Nephron (organoid): ENCODE measurements at regions not wholly inside any gene's neighbourhood (a gene's known extent, or its start where the extent isn't known, plus 50 kb on each side); places are given as distances from the start of the nearest gene placed in this dataset.
"Not testable (repeated sequence)": the region's sequence is repeated elsewhere in the genome, so short reads cannot be mapped to it uniquely, and the experiment has no call there.

Experiments
- H3K27ac Mint-ChIP-seq, 3 experiments: 2 replicates each; pipeline ENCODE4 v1.8.0; 2020; ENCODE audit warnings: mixed read lengths in 3 of 3, mild to moderate bottlenecking in 2 of 3, moderate library complexity in 1 of 3
- H3K27me3 Mint-ChIP-seq: 2 replicates; pipeline ENCODE4 v1.8.0; 2021; ENCODE audit warnings: low read depth, mild to moderate bottlenecking, moderate library complexity, mixed read lengths
- H3K36me3 Mint-ChIP-seq: 2 replicates; pipeline ENCODE4 v1.8.0; 2020; ENCODE audit warnings: low read depth, mixed read lengths
- H3K4me1 Mint-ChIP-seq: 2 replicates; pipeline ENCODE4 v1.8.0; 2020; ENCODE audit warnings: mixed read lengths
- H3K4me3 Mint-ChIP-seq, 3 experiments: 2 replicates each; pipeline ENCODE4 v1.8.0; 2020; ENCODE audit warnings: mild to moderate bottlenecking in 3 of 3, mixed read lengths in 3 of 3, moderate library complexity in 2 of 3
- H3K9me3 Mint-ChIP-seq: 2 replicates; pipeline ENCODE4 v1.8.0; 2020; ENCODE audit warnings: mixed read lengths
- TF ChIP-seq, protein P1 (sequence below), 3 experiments: fragments of 200-600 bp; sonication (generic); IDR thresholded peaks; one replicate each; pipeline ENCODE4 v1.5.0; 2021; ENCODE audit warnings: antibody characterized with exemption in 3 of 3; ENCODE audit not compliant: unreplicated experiment in 3 of 3

DNA sequence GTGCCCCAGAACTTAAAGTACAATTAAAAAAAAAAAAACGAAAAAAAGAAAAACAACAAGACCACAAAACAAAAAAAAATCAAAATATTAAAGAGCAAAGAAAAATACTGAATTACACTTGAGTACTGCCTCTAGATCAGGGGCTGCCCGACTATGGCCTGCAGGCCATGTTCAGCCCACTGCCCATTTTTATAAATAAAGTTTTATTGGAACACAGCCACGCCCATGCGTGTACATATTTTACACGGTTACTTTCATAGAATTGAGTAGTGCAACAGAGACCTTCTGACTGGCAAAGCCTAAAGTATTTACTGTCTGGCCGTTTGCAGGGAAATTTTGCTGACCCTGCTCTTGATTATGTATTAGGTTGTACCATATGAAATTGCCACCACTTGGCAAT lies 130.5 kb downstream of the ATXN3L start:
- Mint-ChIP-seq H3K36me3 (no peaks in the 10 kb centered on the region), H3K9me3 (peaks cover 17% of the 10 kb centered on the region), H3K27me3 (no peaks in the 10 kb centered on the region), H3K4me3 (no peak overlapping the region), H3K4me1 (peaks cover 25% of the 10 kb centered on the region), H3K27ac (peak overlapping the region; percentile 59 to 80 (median 66))
- TF ChIP-seq, protein P1, sequence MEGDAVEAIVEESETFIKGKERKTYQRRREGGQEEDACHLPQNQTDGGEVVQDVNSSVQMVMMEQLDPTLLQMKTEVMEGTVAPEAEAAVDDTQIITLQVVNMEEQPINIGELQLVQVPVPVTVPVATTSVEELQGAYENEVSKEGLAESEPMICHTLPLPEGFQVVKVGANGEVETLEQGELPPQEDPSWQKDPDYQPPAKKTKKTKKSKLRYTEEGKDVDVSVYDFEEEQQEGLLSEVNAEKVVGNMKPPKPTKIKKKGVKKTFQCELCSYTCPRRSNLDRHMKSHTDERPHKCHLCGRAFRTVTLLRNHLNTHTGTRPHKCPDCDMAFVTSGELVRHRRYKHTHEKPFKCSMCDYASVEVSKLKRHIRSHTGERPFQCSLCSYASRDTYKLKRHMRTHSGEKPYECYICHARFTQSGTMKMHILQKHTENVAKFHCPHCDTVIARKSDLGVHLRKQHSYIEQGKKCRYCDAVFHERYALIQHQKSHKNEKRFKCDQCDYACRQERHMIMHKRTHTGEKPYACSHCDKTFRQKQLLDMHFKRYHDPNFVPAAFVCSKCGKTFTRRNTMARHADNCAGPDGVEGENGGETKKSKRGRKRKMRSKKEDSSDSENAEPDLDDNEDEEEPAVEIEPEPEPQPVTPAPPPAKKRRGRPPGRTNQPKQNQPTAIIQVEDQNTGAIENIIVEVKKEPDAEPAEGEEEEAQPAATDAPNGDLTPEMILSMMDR (IDR thresholded peaks at IDR 0.05; ENCODE audit: unreplicated experiment in 3 of 3), result no peak

DNA sequence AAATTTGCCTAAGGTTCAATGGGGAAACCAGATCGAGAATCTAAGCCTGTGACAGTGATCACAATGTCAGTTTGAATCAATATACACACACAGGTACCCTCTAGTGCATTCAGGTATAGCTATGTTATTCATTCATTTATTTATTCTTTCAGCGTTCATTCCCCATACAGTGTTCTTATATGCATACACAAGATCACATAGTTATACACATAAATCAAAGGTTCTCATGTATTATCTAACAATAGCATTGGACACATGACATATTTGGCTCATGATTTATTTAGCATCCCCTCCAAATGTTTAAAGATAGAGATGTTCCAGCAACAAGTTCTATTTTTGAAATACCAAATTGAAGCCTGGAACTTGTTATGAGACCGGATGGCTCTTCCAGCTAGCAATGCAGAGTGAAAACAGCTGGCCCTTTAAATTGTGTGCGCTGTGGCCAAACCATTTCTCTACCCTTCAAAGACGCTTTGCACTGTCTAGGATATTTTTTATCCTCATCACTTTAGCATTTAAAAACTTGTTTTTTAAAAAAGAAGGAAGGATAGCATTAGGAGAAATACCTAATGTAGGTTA lies 131.0 kb downstream of the ATXN3L start:
- H3K27ac Mint-ChIP-seq, result peak overlapping the region; percentile 59 to 80 (median 66)
- peaks cover 19% of the 10 kb centered on the region for H3K4me1 Mint-ChIP-seq
- H3K9me3 Mint-ChIP-seq, result peaks cover 22% of the 10 kb centered on the region
- H3K4me3 Mint-ChIP-seq, result no peak overlapping the region
- H3K27me3 Mint-ChIP-seq, result no peaks in the 10 kb centered on the region
- TF ChIP-seq, protein P1 (IDR thresholded peaks at IDR 0.05; ENCODE audit: unreplicated experiment in 3 of 3), result no peak
- no peaks in the 10 kb centered on the region for H3K36me3 Mint-ChIP-seq

GRCh38 chrX:13186643-13187042 lies 133.2 kb downstream of the ATXN3L start:
- not testable (repeated sequence) for H3K27ac Mint-ChIP-seq

GRCh38 chrX:13180807-13181206 lies 136.4 kb upstream of the FAM9C start:
- Mint-ChIP-seq H3K27me3 (no peaks in the 10 kb centered on the region), H3K36me3 (no peaks in the 10 kb centered on the region), H3K4me1 (no peaks in the 10 kb centered on the region), H3K27ac (no peak overlapping the region), H3K9me3 (peaks cover 38% of the 10 kb centered on the region), H3K4me3 (no peak overlapping the region)
- TF ChIP-seq, protein P1 (IDR thresholded peaks at IDR 0.05; ENCODE audit: unreplicated experiment in 3 of 3), result no peak

More at GRCh38 chrX:13186643-13187042, 133.2 kb downstream of the ATXN3L start:
- not testable (repeated sequence) for H3K4me3 Mint-ChIP-seq, H3K36me3 Mint-ChIP-seq, H3K27me3 Mint-ChIP-seq
- Mint-ChIP-seq H3K9me3 (peaks cover 37% of the 10 kb centered on the region), H3K4me1 (peaks cover 13% of the 10 kb centered on the region)

GRCh38 chrX:13179586-13179985 lies 135.2 kb upstream of the FAM9C start:
- Mint-ChIP-seq H3K36me3 (no peaks in the 10 kb centered on the region), H3K27ac (no peak overlapping the region)
- TF ChIP-seq, protein P1 (IDR thresholded peaks at IDR 0.05; ENCODE audit: unreplicated experiment in 3 of 3), result no peak

GRCh38 chrX:13179100-13179499 lies 134.7 kb upstream of the FAM9C start:
- H3K9me3 Mint-ChIP-seq, result peaks cover 32% of the 10 kb centered on the region
- H3K36me3 Mint-ChIP-seq, result no peaks in the 10 kb centered on the region
- no peak overlapping the region for H3K4me3 Mint-ChIP-seq
- no peaks in the 10 kb centered on the region for H3K4me1 Mint-ChIP-seq
- no peaks in the 10 kb centered on the region for H3K27me3 Mint-ChIP-seq
- H3K27ac Mint-ChIP-seq, result no peak overlapping the region
- TF ChIP-seq, protein P1 (IDR thresholded peaks at IDR 0.05; ENCODE audit: unreplicated experiment in 3 of 3), result no peak

More at GRCh38 chrX:13179586-13179985, 135.2 kb upstream of the FAM9C start:
- H3K4me3 Mint-ChIP-seq, result no peak overlapping the region
- H3K9me3 Mint-ChIP-seq, result peaks cover 34% of the 10 kb centered on the region
- no peaks in the 10 kb centered on the region for H3K27me3 Mint-ChIP-seq
- no peaks in the 10 kb centered on the region for H3K4me1 Mint-ChIP-seq
